ENCODE measurements at regions not wholly inside any gene's neighbourhood (a gene's known extent, or its start where the extent isn't known, plus 50 kb on each side); places are given as distances from the start of the nearest gene placed in this dataset.

GRCh38 chr3:40701016-40701588, 176.3 kb downstream of the ZNF621 start:
- no peak for DNase-seq (ENCODE audit: low read depth, low spot score)

GRCh38 chr3:40704224-40704623, 179.5 kb downstream of the ZNF621 start:
- DNase-seq (ENCODE audit: low read depth, low spot score): no peak

GRCh38 chr3:40705663-40706062, 180.9 kb downstream of the ZNF621 start:
- DNase-seq (ENCODE audit: low read depth, low spot score): no peak

- no peak for DNase-seq (ENCODE audit: low read depth, low spot score)
Observed at GRCh38 chr3:40713306-40713705, 188.5 kb downstream of the ZNF621 start.

GRCh38 chr3:40713795-40714194, 189.0 kb downstream of the ZNF621 start:
- no peak for DNase-seq (ENCODE audit: low read depth, low spot score)

- DNase-seq (ENCODE audit: low read depth, low spot score): no peak
Observed at GRCh38 chr3:40714771-40715345, 190.1 kb downstream of the ZNF621 start.

GRCh38 chr3:40715551-40715950, 190.8 kb downstream of the ZNF621 start:
- no peak for DNase-seq (ENCODE audit: low read depth, low spot score)

- no peak for DNase-seq (ENCODE audit: low read depth, low spot score)
Observed at GRCh38 chr3:40717471-40717870, 192.7 kb downstream of the ZNF621 start.

GRCh38 chr3:40718209-40718608, 193.4 kb downstream of the ZNF621 start:
- no peak for DNase-seq (ENCODE audit: low read depth, low spot score)

- DNase-seq (ENCODE audit: low read depth, low spot score): no peak
Observed at GRCh38 chr3:40718681-40719080, 193.9 kb downstream of the ZNF621 start.

GRCh38 chr3:40719660-40720287, 195.0 kb downstream of the ZNF621 start:
- no peak for DNase-seq (ENCODE audit: low read depth, low spot score)

GRCh38 chr3:40720341-40720740, 195.6 kb downstream of the ZNF621 start:
- DNase-seq (ENCODE audit: low read depth, low spot score): no peak

- no peak for DNase-seq (ENCODE audit: low read depth, low spot score)
Observed at GRCh38 chr3:40720863-40721262, 196.1 kb downstream of the ZNF621 start.

- no peak for DNase-seq (ENCODE audit: low read depth, low spot score)
Observed at GRCh38 chr3:40723083-40723660, 198.4 kb downstream of the ZNF621 start.

GRCh38 chr3:40725031-40725430, 200.3 kb downstream of the ZNF621 start:
- no peak for DNase-seq (ENCODE audit: low read depth, low spot score)

- no peak for DNase-seq (ENCODE audit: low read depth, low spot score)
Observed at GRCh38 chr3:40731445-40731844, 206.7 kb downstream of the ZNF621 start.

GRCh38 chr3:40736943-40737342, 212.2 kb downstream of the ZNF621 start:
- no peak for DNase-seq (ENCODE audit: low read depth, low spot score)

- DNase-seq (ENCODE audit: low read depth, low spot score): no peak
Observed at GRCh38 chr3:40737343-40737742, 212.6 kb downstream of the ZNF621 start.

- DNase-seq (ENCODE audit: low read depth, low spot score): no peak
Observed at GRCh38 chr3:40739971-40740370, 215.2 kb downstream of the ZNF621 start.

- DNase-seq (ENCODE audit: low read depth, low spot score): no peak
Observed at GRCh38 chr3:40741729-40742128, 217.0 kb downstream of the ZNF621 start.

GRCh38 chr3:40745381-40746106, 220.8 kb downstream of the ZNF621 start:
- DNase-seq (ENCODE audit: low read depth, low spot score): no peak

- DNase-seq (ENCODE audit: low read depth, low spot score): no peak
Observed at GRCh38 chr3:40751666-40752065, 226.9 kb downstream of the ZNF621 start.

Measured in activated CD4-positive, CD25-positive, alpha-beta regulatory T cell treated with anti-CD3 and anti-CD28 coated beads, Interleukin-2, amount 50 U/mL, for 16 hours (primary cell).